ENCODE measurements at regions not wholly inside any gene's neighbourhood (a gene's known extent, or its start where the extent isn't known, plus 50 kb on each side); places are given as distances from the start of the nearest gene placed in this dataset.

- no peak for TF ChIP-seq MXD4 (CRISPR knock-in tag; IDR thresholded peaks at IDR 0.05; ENCODE audit: borderline replicate concordance)
- TF ChIP-seq PRRX2 (CRISPR knock-in tag; IDR thresholded peaks at IDR 0.05) = no peak
- no peak for TF ChIP-seq PREB (CRISPR knock-in tag; IDR thresholded peaks at IDR 0.05; ENCODE audit: borderline replicate concordance)
- TF ChIP-seq ZNF425 (CRISPR knock-in tag; conservative IDR thresholded peaks at IDR 0.05) = no peak
Measured at GRCh38 chr10:106493751-106494150, 670.8 kb downstream of the SORCS1 start (continued).

GRCh38 chr10:106493226-106493625, 671.3 kb downstream of the SORCS1 start:
- ChIA-PET CTCF (no interaction called here), POLR2A (no interaction called here)
- no peak for DNase-seq (ENCODE audit: low spot score)
- TF ChIP-seq ZNF671 (CRISPR knock-in tag; IDR thresholded peaks at IDR 0.05) = no peak
- TF ChIP-seq ESRRA (CRISPR knock-in tag; IDR thresholded peaks at IDR 0.05; ENCODE audit: borderline replicate concordance) = no peak
- no peak for TF ChIP-seq SP1 (CRISPR knock-in tag; conservative IDR thresholded peaks at IDR 0.05)
- TF ChIP-seq NR1H2 (CRISPR knock-in tag; IDR thresholded peaks at IDR 0.05) = no peak
- TF ChIP-seq EMX1 (CRISPR knock-in tag; IDR thresholded peaks at IDR 0.05) = no peak
- TF ChIP-seq ZNF317 (CRISPR knock-in tag; IDR thresholded peaks at IDR 0.05; ENCODE audit: borderline replicate concordance, low read depth) = no peak
- no peak for TF ChIP-seq TEAD4 (CRISPR knock-in tag; IDR thresholded peaks at IDR 0.05)
- TF ChIP-seq JUN (CRISPR knock-in tag; IDR thresholded peaks at IDR 0.05) = no peak
- Mint-ChIP-seq H3K4me1 (no peaks in the 10 kb centered on the region), H3K27ac (no peak overlapping the region), H3K36me3 (peaks cover 4% of the 10 kb centered on the region), H3K27me3 (ENCODE audit: low read depth) (no peaks in the 10 kb centered on the region), H3K9me3 (peaks cover 11% of the 10 kb centered on the region), H3K4me3 (no peak overlapping the region)
- no peak for ATAC-seq

- Mint-ChIP-seq H3K27ac (no peak overlapping the region), H3K27me3 (ENCODE audit: low read depth) (no peaks in the 10 kb centered on the region), H3K36me3 (peaks cover 4% of the 10 kb centered on the region), H3K4me1 (peaks cover 10% of the 10 kb centered on the region), H3K9me3 (peaks cover 11% of the 10 kb centered on the region), H3K4me3 (no peak overlapping the region)
- TF ChIP-seq FOXK1 (CRISPR knock-in tag; IDR thresholded peaks at IDR 0.05) = no peak
- DNase-seq (ENCODE audit: low spot score) (no peak), ATAC-seq (no peak)
- ChIA-PET CTCF (no interaction called here), POLR2A (interaction anchor here (0.6 kb wide), 1 partner anchor 12 kb away, joined by 4 read pairs; no protein-coding TSS in a partner anchor)
Measured at GRCh38 chr10:106487726-106488125, 676.8 kb downstream of the SORCS1 start.

GRCh38 chr10:106481598-106482275, 682.8 kb downstream of the SORCS1 start:
- ChIA-PET CTCF (interaction anchor here (0.6 kb wide), 1 partner anchor 21 kb away, joined by 3 read pairs; no protein-coding TSS in a partner anchor), POLR2A (no interaction called here)
- Mint-ChIP-seq H3K9me3 (no peaks in the 10 kb centered on the region), H3K27ac (no peak overlapping the region), H3K4me3 (no peak overlapping the region), H3K27me3 (ENCODE audit: low read depth) (no peaks in the 10 kb centered on the region), H3K4me1 (peaks cover 8% of the 10 kb centered on the region), H3K36me3 (no peaks in the 10 kb centered on the region)
- DNase-seq (ENCODE audit: low spot score) (no peak), ATAC-seq (no peak)
- TF ChIP-seq FOXP4 (CRISPR knock-in tag; IDR thresholded peaks at IDR 0.05) (no peak), ATF2 (CRISPR knock-in tag; IDR thresholded peaks at IDR 0.05; ENCODE audit: borderline replicate concordance, low read depth) (no peak), CDX4 (CRISPR knock-in tag; IDR thresholded peaks at IDR 0.05; ENCODE audit: borderline replicate concordance) (no peak), GRHL2 (CRISPR knock-in tag; IDR thresholded peaks at IDR 0.05; ENCODE audit: insufficient replicate concordance, severe bottlenecking) (no peak), ETV6 (CRISPR knock-in tag; IDR thresholded peaks at IDR 0.05) (no peak), AR (CRISPR knock-in tag; IDR thresholded peaks at IDR 0.05) (no peak), NFE2L1 (CRISPR knock-in tag; IDR thresholded peaks at IDR 0.05) (no peak), FOXP1 (CRISPR knock-in tag; IDR thresholded peaks at IDR 0.05; ENCODE audit: borderline replicate concordance) (no peak)
